ENCODE measurements at regions not wholly inside any gene's neighbourhood (a gene's known extent, or its start where the extent isn't known, plus 50 kb on each side); places are given as distances from the start of the nearest gene placed in this dataset.
"Not testable (repeated sequence)": the region's sequence is repeated elsewhere in the genome, so short reads cannot be mapped to it uniquely, and the experiment has no call there.

- H3K4me3 ChIP-seq (replicated peaks in 1 of 2; ENCODE audit: low read depth in 2 of 2, low read length in 2 of 2), result no peak overlapping the region
- no peak for TF ChIP-seq CTCF (IDR thresholded peaks at IDR 0.05; ENCODE audit: low read depth, low read length)
- DNase-seq (ENCODE audit: low read depth in 2 of 2), result peak; percentile 32 to 64
Measured at GRCh38 chr7:79610313-79610712, 156.8 kb upstream of the MAGI2 start.

GRCh38 chr7:79608005-79608404, 154.5 kb upstream of the MAGI2 start:
- TF ChIP-seq CTCF (IDR thresholded peaks at IDR 0.05; ENCODE audit: low read depth, low read length), result no peak
- H3K4me3 ChIP-seq (replicated peaks in 1 of 2; ENCODE audit: low read depth in 2 of 2, low read length in 2 of 2), result no peak overlapping the region
- DNase-seq (ENCODE audit: low read depth in 2 of 2), result no peak

- H3K4me3 ChIP-seq (replicated peaks in 1 of 2; ENCODE audit: low read depth in 2 of 2, low read length in 2 of 2), result no peak overlapping the region
- peak in 1 of 2 donors; percentile 10 for DNase-seq (ENCODE audit: low read depth in 2 of 2)
Measured at GRCh38 chr7:79604841-79605240, 151.4 kb upstream of the MAGI2 start.

GRCh38 chr7:79598351-79598750, 144.9 kb upstream of the MAGI2 start:
- no peak for TF ChIP-seq CTCF (IDR thresholded peaks at IDR 0.05; ENCODE audit: low read depth, low read length)
- no peak for DNase-seq (ENCODE audit: low read depth in 2 of 2)

More at GRCh38 chr7:79604841-79605240, 151.4 kb upstream of the MAGI2 start:
- TF ChIP-seq CTCF (IDR thresholded peaks at IDR 0.05; ENCODE audit: low read depth, low read length), result no peak

GRCh38 chr7:79594671-79595070, 141.2 kb upstream of the MAGI2 start:
- peak in 1 of 2 donors; percentile 5 for DNase-seq (ENCODE audit: low read depth in 2 of 2)
- not testable (repeated sequence) for H3K4me3 ChIP-seq (replicated peaks in 1 of 2; ENCODE audit: low read depth in 2 of 2, low read length in 2 of 2)

More at GRCh38 chr7:79598351-79598750, 144.9 kb upstream of the MAGI2 start:
- no peak overlapping the region for H3K4me3 ChIP-seq (replicated peaks in 1 of 2; ENCODE audit: low read depth in 2 of 2, low read length in 2 of 2)

DNA sequence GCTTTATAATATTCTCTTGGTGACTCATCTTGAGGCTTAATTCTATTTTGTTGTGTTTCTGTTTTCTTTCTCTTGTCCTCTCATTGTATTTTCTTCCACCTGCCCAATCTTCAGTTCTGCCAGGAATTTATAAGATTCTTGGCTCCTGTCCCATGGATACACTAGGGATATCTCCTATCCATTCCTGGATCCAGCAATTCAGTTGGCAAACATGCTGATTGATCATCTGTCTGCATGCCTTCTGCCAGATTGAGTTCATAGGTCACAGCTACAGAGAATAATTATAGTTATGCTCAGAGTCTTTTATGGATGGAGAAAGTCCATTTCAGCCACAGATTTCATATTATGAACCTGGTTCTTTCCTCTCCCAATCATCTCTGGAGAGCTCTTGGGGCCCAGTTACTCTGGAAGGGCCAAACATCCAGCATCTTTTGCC, 140.4 kb upstream of the MAGI2 start:
- no peak overlapping the region for H3K4me3 ChIP-seq (replicated peaks in 1 of 2; ENCODE audit: low read depth in 2 of 2, low read length in 2 of 2)
- DNase-seq (ENCODE audit: low read depth in 2 of 2), result peak in 1 of 2 donors; percentile 6
- no peak for TF ChIP-seq CTCF (IDR thresholded peaks at IDR 0.05; ENCODE audit: low read depth, low read length)

DNA sequence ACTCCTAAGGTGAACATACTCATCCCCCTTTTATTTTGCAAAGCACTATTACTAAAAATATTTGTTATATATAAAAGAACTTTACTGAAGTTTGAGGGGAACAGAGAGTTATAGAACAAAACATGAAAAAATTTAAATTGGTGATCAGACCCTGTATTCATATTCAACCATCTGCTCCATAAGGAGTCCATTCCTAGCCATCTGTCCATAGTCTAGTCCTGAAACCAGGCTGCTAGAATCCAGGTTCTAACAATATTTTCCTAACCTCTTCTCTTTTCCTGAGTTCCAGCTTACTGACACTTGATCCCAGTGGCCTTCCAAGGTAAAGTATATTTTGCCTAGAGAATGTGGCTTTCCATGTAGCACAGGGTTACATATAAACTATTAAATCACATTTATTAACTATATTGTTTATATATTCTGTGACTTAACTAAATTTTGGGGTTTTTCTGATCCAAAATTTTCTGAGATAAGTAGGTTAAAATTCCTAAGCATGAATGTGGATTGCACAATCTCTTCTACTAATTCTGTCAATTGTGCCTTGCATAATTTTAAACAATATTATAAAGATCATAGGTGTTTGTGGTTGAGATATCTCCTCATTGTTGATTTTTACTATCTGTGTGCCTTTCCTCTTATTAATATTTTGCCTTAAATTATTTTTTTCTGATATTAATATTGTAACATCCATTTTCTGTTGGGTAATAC, 137.6 kb upstream of the MAGI2 start:
- H3K4me3 ChIP-seq (replicated peaks in 1 of 2; ENCODE audit: low read depth in 2 of 2, low read length in 2 of 2), result no peak overlapping the region
- no peak for DNase-seq (ENCODE audit: low read depth in 2 of 2)
- TF ChIP-seq CTCF (IDR thresholded peaks at IDR 0.05; ENCODE audit: low read depth, low read length), result no peak

Data from cardiac fibroblast (primary cell).